ENCODE measurements at regions not wholly inside any gene's neighbourhood (a gene's known extent, or its start where the extent isn't known, plus 50 kb on each side); places are given as distances from the start of the nearest gene placed in this dataset.

DNA sequence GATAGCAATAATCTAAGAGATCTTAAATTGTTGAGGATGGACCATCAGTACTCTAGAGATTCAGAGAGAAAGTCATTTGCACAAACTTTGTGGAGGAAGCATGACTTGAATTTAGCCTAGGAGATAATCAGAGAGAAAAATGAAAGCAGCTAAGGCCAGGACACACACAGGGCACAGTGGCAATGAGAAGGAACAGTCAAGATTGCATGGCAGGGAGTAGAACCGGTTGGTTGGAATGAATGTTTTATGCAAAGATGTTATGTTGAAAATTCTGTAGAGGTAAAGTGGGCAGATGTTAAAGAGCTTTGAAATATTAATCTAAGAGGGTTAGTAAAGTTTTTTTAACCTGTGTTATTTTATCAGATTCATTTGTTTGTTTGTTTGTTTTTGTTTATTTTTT is 521.8 kb downstream of the GATA3 start:
- Histone ChIP-seq H3K4me1 (ENCODE audit: control insufficient read depth, insufficient read depth, low read length) (no peaks in the 10 kb centered on the region), H3K9me3 (replicated peaks; ENCODE audit: control insufficient read depth, low read depth, low read length) (no peaks in the 10 kb centered on the region), H3K27ac (ENCODE audit: low read length) (no peak overlapping the region), H3K36me3 (ENCODE audit: control insufficient read depth, insufficient read depth, low read length) (no peaks in the 10 kb centered on the region), H3K27me3 (ENCODE audit: control insufficient read depth, insufficient read depth, low read length) (no peaks in the 10 kb centered on the region), H3K4me3 (ENCODE audit: low read length) (no peak overlapping the region)
- WGBS (ENCODE audit: insufficient coverage) = 100% methylated on average over 1 of the region's 1 CpG
- DNase-seq = no peak

DNA sequence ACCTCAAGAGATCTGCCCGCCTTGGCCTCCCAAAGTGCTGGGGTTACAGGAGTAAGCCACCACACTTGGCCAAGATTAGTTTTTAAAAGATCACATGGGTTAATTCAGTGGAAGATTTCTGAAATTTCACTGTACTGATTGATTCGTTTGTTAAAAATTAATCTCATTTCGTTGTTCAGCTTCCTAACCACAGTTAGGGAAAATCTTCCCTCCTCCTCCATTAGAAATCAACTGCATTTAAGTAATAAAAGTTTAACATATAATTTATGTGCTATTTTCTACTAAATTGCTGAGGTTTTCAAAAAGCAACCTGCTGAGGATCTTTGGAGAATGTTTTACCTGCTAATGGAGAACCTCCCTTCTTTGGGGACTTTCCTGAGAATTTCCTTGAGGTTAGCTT is 522.4 kb downstream of the GATA3 start:
- no peaks in the 10 kb centered on the region for H3K4me1 ChIP-seq (ENCODE audit: control insufficient read depth, insufficient read depth, low read length)
- H3K4me3 ChIP-seq (ENCODE audit: low read length) = no peak overlapping the region
- H3K27me3 ChIP-seq (ENCODE audit: control insufficient read depth, insufficient read depth, low read length) = no peaks in the 10 kb centered on the region
- 100% methylated on average over 1 of the region's 3 CpGs for WGBS (ENCODE audit: insufficient coverage)
- no peaks in the 10 kb centered on the region for H3K9me3 ChIP-seq (replicated peaks; ENCODE audit: control insufficient read depth, low read depth, low read length)
- DNase-seq = no peak
- no peak overlapping the region for H3K27ac ChIP-seq (ENCODE audit: low read length)
- no peaks in the 10 kb centered on the region for H3K36me3 ChIP-seq (ENCODE audit: control insufficient read depth, insufficient read depth, low read length)

DNA sequence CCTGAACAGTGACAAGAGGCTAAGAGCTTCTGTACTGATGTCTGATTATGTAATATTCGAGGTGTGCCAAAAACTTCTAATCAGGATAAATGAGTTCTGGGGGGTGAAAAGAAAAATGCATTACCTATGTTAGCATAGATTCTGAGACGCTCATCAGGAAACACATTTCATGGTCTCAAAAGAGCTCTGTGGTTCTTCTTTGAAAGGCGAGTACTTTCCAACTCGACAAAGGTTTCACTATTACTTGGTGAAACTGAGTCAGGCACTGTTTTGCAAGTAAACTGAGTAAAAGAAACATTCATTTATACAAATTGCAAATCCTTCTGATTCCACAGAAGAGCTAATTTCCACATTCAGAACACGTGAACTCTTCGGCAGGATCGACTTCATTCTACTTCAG is 523.2 kb downstream of the GATA3 start:
- Histone ChIP-seq H3K27me3 (ENCODE audit: control insufficient read depth, insufficient read depth, low read length) (no peaks in the 10 kb centered on the region), H3K9me3 (replicated peaks; ENCODE audit: control insufficient read depth, low read depth, low read length) (no peaks in the 10 kb centered on the region), H3K27ac (ENCODE audit: low read length) (no peak overlapping the region), H3K36me3 (ENCODE audit: control insufficient read depth, insufficient read depth, low read length) (no peaks in the 10 kb centered on the region), H3K4me1 (ENCODE audit: control insufficient read depth, insufficient read depth, low read length) (no peaks in the 10 kb centered on the region), H3K4me3 (ENCODE audit: low read length) (no peak overlapping the region)
- WGBS (ENCODE audit: insufficient coverage) = 89% methylated on average over 7 of the region's 7 CpGs
- no peak for DNase-seq

DNA sequence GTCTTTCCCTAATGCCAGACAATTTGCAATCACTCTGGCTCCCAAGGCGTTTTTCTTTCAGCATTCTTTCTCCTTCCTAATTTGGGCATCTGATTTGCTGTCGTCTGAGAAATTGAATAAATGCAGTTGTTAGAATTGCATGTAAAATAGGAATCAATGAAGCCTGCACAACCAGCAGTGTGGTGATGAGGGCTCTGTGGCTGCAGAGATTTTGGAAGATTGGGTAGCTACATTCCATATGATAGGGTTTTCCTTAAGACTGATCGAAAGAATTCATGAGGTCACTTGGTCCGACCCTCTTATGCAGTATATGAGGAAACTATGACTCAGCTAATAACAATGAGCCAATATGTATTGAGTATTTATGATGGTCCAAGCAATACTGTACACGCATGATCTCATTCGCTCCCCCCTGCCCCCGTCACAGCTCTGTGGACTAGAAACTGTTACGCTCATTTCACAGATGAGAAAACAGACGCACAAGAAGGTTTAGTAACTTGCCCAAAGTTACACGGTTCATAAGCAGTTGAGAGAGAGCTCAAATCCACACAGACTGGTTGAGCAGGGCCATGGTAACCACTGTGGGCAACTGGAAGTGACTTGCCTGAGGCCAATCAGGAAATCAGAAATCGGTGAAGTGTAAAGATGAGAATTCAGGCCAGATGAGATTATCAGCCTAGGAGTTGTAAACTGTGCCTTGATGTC is 527.2 kb downstream of the GATA3 start:
- H3K36me3 ChIP-seq (ENCODE audit: control insufficient read depth, insufficient read depth, low read length) = no peaks in the 10 kb centered on the region
- no peak overlapping the region for H3K4me3 ChIP-seq (ENCODE audit: low read length)
- H3K4me1 ChIP-seq (ENCODE audit: control insufficient read depth, insufficient read depth, low read length) = no peaks in the 10 kb centered on the region
- H3K27me3 ChIP-seq (ENCODE audit: control insufficient read depth, insufficient read depth, low read length) = no peaks in the 10 kb centered on the region
- 76% methylated on average over 4 of the region's 11 CpGs for WGBS (ENCODE audit: insufficient coverage)
- no peaks in the 10 kb centered on the region for H3K9me3 ChIP-seq (replicated peaks; ENCODE audit: control insufficient read depth, low read depth, low read length)
- no peak for DNase-seq
- H3K27ac ChIP-seq (ENCODE audit: low read length) = no peak overlapping the region

DNA sequence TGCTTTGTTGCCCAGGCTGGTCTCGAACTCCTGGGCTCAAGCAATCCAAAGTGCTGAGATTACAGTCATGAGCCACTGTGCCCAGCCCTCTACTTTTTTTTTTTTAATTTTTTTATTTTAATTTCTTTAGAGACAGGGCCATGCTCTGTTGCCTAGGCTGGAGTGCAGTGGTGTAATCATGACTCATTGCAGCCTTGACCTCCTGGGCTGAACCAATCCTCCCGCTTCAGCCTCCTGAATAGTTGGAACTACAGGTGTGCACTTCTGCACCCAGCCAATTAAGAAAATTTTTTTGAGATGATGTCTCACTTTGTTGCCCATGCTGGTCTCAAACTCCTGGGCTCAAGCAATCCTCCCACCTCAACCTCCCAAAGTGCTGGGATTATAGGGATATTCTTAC is 528.6 kb downstream of the GATA3 start:
- Histone ChIP-seq H3K27me3 (ENCODE audit: control insufficient read depth, insufficient read depth, low read length) (no peaks in the 10 kb centered on the region), H3K9me3 (replicated peaks; ENCODE audit: control insufficient read depth, low read depth, low read length) (no peaks in the 10 kb centered on the region), H3K4me3 (ENCODE audit: low read length) (no peak overlapping the region), H3K36me3 (ENCODE audit: control insufficient read depth, insufficient read depth, low read length) (no peaks in the 10 kb centered on the region), H3K4me1 (ENCODE audit: control insufficient read depth, insufficient read depth, low read length) (no peaks in the 10 kb centered on the region), H3K27ac (ENCODE audit: low read length) (no peak overlapping the region)
- no CpG with 5 or more reads among the region's 2 CpGs for WGBS (ENCODE audit: insufficient coverage)
- no peak for DNase-seq

DNA sequence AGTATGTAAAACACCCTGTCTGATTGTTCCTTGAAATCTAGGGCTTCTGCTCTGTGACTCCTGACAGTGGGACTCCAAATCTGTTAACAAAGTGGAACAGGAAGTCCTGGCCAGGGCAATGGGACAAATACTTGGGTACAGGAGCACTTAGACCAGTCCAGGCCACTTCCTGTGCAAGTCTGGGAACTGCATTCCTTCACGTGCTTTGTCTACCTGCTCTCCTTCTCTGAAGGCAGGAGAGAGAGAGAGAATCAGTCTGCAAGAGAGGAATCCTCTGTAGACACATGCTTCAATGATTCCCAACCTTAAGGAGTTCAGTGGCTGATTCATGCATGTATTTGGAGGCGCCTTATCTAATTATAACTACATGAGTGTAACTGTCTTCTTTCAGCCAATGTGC is 530.2 kb downstream of the GATA3 start:
- no peak overlapping the region for H3K27ac ChIP-seq (ENCODE audit: low read length)
- no peak for DNase-seq
- H3K27me3 ChIP-seq (ENCODE audit: control insufficient read depth, insufficient read depth, low read length) = no peaks in the 10 kb centered on the region
- WGBS (ENCODE audit: insufficient coverage) = no CpG with 5 or more reads among the region's 2 CpGs
- no peaks in the 10 kb centered on the region for H3K36me3 ChIP-seq (ENCODE audit: control insufficient read depth, insufficient read depth, low read length)
- no peak overlapping the region for H3K4me3 ChIP-seq (ENCODE audit: low read length)
- no peaks in the 10 kb centered on the region for H3K4me1 ChIP-seq (ENCODE audit: control insufficient read depth, insufficient read depth, low read length)
- no peaks in the 10 kb centered on the region for H3K9me3 ChIP-seq (replicated peaks; ENCODE audit: control insufficient read depth, low read depth, low read length)

DNA sequence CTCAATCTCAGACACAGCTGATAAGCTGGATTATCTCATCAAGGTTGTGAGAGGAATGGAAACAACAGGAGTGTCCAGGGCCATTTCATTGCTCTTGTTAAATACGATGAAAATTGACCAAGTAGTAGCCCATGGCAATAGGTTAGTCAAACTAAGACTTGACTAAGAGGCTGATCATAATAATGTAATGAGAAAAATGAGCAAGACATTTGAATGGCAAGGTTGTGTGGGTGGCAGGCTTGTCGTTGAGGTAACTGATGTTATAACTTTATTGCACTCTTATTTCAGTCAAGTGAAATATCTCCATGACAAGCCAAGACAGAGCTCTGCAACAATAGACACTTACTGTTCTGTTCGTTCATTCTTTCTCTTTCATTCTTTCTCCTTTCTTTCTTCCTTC is 532.0 kb downstream of the GATA3 start:
- Histone ChIP-seq H3K9me3 (replicated peaks; ENCODE audit: control insufficient read depth, low read depth, low read length) (no peaks in the 10 kb centered on the region), H3K4me3 (ENCODE audit: low read length) (no peak overlapping the region), H3K27ac (ENCODE audit: low read length) (no peak overlapping the region), H3K27me3 (ENCODE audit: control insufficient read depth, insufficient read depth, low read length) (no peaks in the 10 kb centered on the region), H3K4me1 (ENCODE audit: control insufficient read depth, insufficient read depth, low read length) (no peaks in the 10 kb centered on the region), H3K36me3 (ENCODE audit: control insufficient read depth, insufficient read depth, low read length) (no peaks in the 10 kb centered on the region)
- WGBS (ENCODE audit: insufficient coverage) = 90% methylated on average over 2 of the region's 3 CpGs
- no peak for DNase-seq

DNA sequence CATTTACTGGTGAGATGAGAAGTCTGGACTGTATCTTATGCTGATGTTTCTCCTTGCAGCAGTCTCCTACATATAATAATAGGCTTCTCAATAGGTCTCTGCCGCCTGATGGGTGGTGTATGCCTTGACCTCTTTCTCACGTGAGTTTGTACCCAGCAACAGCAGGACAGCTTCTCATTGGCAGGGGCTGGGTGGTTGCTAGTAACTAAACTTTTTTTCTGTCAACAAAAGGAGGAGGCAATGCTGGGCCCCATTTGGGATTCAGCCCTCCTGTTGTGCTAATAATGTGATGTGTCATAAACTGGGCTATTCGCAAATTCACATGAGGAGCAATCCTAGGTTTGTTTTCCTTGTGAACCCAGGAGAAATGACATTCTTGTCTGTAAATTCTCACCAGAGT is 533.6 kb downstream of the GATA3 start:
- no peak for DNase-seq
- Histone ChIP-seq H3K4me3 (ENCODE audit: low read length) (no peak overlapping the region), H3K27me3 (ENCODE audit: control insufficient read depth, insufficient read depth, low read length) (no peaks in the 10 kb centered on the region), H3K4me1 (ENCODE audit: control insufficient read depth, insufficient read depth, low read length) (no peaks in the 10 kb centered on the region), H3K9me3 (replicated peaks; ENCODE audit: control insufficient read depth, low read depth, low read length) (no peaks in the 10 kb centered on the region), H3K36me3 (ENCODE audit: control insufficient read depth, insufficient read depth, low read length) (no peaks in the 10 kb centered on the region), H3K27ac (ENCODE audit: low read length) (no peak overlapping the region)
- 80% methylated on average over 1 of the region's 3 CpGs for WGBS (ENCODE audit: insufficient coverage)

DNA sequence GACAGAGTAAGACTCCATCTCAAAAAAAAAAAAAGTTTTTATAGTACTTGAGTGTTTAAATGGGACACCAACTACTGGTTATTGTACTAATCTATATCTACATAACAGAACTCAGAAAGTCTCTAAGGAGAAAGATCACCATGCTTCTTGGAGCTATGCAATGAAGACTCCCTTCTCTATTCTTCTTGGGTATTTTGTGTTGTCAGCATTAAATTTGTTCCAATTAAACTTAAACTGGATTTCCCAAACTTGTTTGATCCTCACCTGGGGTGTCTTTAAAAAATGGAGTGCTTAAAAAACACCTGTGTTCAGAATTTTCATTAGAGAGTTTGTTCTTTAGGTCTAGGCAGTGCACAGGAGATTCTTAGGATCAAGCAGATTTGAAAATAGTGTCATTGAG is 536.0 kb downstream of the GATA3 start:
- H3K4me3 ChIP-seq (ENCODE audit: low read length) = no peak overlapping the region
- DNase-seq = no peak

DNA sequence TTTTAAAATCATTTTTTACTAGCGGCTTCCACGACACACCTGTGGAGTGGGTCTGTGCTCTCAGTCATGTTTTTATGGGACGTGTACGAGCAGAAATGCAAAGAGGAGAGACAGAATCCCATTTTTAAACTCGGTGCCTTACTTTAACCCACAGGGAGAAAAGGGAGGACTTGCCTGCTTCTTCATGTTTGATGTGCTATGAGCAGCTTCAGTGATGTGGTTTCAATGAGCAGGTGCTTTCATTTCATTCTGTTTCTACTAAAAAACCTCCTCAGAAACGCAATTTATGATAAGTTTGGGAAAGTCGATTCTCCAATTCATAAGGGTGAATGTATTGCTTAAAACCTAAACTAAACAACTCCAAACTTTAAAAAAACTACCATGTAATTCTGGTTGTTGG is 537.2 kb downstream of the GATA3 start:
- no peaks in the 10 kb centered on the region for H3K4me1 ChIP-seq (ENCODE audit: control insufficient read depth, insufficient read depth, low read length)
- no peak for DNase-seq
- no peaks in the 10 kb centered on the region for H3K9me3 ChIP-seq (replicated peaks; ENCODE audit: control insufficient read depth, low read depth, low read length)
- no peak overlapping the region for H3K4me3 ChIP-seq (ENCODE audit: low read length)
- no peaks in the 10 kb centered on the region for H3K36me3 ChIP-seq (ENCODE audit: control insufficient read depth, insufficient read depth, low read length)
- WGBS (ENCODE audit: insufficient coverage) = 78% methylated on average over 4 of the region's 7 CpGs
- no peak overlapping the region for H3K27ac ChIP-seq (ENCODE audit: low read length)
- no peaks in the 10 kb centered on the region for H3K27me3 ChIP-seq (ENCODE audit: control insufficient read depth, insufficient read depth, low read length)

More for the DNA sequence above, 536.0 kb downstream of the GATA3 start:
- no peak overlapping the region for H3K27ac ChIP-seq (ENCODE audit: low read length)
- no peaks in the 10 kb centered on the region for H3K27me3 ChIP-seq (ENCODE audit: control insufficient read depth, insufficient read depth, low read length)
- H3K4me1 ChIP-seq (ENCODE audit: control insufficient read depth, insufficient read depth, low read length) = no peaks in the 10 kb centered on the region
- H3K9me3 ChIP-seq (replicated peaks; ENCODE audit: control insufficient read depth, low read depth, low read length) = no peaks in the 10 kb centered on the region
- H3K36me3 ChIP-seq (ENCODE audit: control insufficient read depth, insufficient read depth, low read length) = no peaks in the 10 kb centered on the region

DNA sequence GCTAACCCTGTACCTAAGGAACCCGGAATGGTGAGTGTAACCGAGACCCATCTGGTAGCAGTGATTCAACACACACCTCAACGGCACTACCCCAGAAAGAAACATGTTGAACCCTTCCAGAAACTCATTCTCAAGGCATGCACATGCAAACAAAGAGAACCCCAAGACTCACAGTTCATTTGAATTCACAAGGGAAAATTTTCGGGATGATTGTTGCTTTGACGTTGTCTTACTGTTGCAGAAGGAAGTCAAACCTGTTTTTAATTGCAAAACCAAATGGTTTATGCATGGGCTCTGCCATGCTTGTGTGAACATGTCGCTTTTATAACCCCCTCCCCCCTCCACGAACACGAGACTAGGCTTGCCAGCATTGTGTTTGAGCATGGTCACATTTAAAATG is 539.7 kb downstream of the GATA3 start:
- no peak for DNase-seq
- no CpG with 5 or more reads among the region's 8 CpGs for WGBS (ENCODE audit: insufficient coverage)
- no peaks in the 10 kb centered on the region for H3K36me3 ChIP-seq (ENCODE audit: control insufficient read depth, insufficient read depth, low read length)
- H3K4me1 ChIP-seq (ENCODE audit: control insufficient read depth, insufficient read depth, low read length) = no peaks in the 10 kb centered on the region
- H3K4me3 ChIP-seq (ENCODE audit: low read length) = no peak overlapping the region
- H3K27ac ChIP-seq (ENCODE audit: low read length) = no peak overlapping the region
- no peaks in the 10 kb centered on the region for H3K9me3 ChIP-seq (replicated peaks; ENCODE audit: control insufficient read depth, low read depth, low read length)
- no peaks in the 10 kb centered on the region for H3K27me3 ChIP-seq (ENCODE audit: control insufficient read depth, insufficient read depth, low read length)
